ENCODE measurements at regions not wholly inside any gene's neighbourhood (a gene's known extent, or its start where the extent isn't known, plus 50 kb on each side); places are given as distances from the start of the nearest gene placed in this dataset.

DNA sequence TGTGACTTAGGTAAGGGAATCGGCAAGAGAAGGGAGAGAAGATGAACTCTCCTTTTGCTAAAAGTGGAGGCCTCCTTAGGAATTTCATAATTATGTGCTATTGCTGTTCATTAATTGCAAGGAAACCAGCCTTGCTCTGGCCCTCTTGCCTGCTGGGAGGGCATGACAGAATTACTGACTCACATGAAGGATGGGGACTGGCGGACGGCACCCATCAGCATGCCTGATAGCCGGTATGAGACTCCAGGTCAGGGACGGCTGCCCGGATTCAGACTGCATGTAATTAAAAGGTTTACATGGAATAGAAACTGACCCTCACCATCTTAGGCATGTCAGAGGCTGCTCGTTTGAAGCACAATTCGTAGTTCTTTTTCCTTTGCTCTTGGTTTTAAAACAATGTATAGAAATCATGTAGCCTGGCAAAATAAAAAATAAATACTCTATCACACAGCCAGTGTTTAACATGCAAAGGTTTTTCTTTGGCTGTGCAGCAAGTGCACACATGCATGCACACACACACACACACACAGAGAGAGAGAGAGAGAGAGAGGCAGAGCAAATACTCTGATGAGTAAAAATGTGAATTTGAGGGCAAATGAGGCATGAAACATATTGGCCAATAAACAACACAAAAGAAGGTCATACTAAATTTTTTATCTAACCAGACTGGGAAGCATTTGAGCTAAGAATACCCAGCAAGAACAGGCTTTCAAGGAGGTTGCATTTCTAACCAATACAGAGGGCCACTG lies 82.7 kb downstream of the FOXB1 start:
- TF ChIP-seq, protein P1, sequence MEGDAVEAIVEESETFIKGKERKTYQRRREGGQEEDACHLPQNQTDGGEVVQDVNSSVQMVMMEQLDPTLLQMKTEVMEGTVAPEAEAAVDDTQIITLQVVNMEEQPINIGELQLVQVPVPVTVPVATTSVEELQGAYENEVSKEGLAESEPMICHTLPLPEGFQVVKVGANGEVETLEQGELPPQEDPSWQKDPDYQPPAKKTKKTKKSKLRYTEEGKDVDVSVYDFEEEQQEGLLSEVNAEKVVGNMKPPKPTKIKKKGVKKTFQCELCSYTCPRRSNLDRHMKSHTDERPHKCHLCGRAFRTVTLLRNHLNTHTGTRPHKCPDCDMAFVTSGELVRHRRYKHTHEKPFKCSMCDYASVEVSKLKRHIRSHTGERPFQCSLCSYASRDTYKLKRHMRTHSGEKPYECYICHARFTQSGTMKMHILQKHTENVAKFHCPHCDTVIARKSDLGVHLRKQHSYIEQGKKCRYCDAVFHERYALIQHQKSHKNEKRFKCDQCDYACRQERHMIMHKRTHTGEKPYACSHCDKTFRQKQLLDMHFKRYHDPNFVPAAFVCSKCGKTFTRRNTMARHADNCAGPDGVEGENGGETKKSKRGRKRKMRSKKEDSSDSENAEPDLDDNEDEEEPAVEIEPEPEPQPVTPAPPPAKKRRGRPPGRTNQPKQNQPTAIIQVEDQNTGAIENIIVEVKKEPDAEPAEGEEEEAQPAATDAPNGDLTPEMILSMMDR (IDR thresholded peaks at IDR 0.05): no peak
- TF ChIP-seq POLR2A (IDR thresholded peaks at IDR 0.05): no peak
- H3K4me1 ChIP-seq: no peaks in the 10 kb centered on the region
- H3K27me3 ChIP-seq: no peaks in the 10 kb centered on the region
- no peaks in the 10 kb centered on the region for H3K36me3 ChIP-seq
- no peaks in the 10 kb centered on the region for H3K9me3 ChIP-seq
- no peak overlapping the region for H3K27ac ChIP-seq
- H3K4me3 ChIP-seq: no peak overlapping the region
- DNase-seq: no peak

DNA sequence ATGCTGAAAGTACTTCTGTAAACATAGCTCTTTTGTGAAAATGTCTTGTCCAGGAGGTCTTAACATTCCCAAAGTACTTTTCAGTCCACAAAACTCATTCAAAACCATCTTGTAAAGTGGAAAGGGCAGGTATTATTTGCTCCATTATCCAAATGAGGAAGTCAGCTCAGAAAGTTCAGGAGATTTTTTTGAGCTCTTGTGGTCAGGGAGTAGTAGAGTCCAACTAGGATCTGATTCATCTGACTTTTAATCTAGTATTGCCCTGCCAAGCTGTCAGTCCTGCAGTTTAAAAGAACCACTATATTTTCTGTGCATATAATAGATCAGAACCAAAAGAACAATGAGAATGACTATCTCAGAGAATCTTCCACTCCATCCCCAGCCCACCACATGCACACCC lies 83.5 kb downstream of the FOXB1 start:
- H3K27ac ChIP-seq: no peak overlapping the region
- DNase-seq: no peak
- H3K36me3 ChIP-seq: no peaks in the 10 kb centered on the region
- no peak overlapping the region for H3K4me3 ChIP-seq
- H3K27me3 ChIP-seq: no peaks in the 10 kb centered on the region
- no peaks in the 10 kb centered on the region for H3K4me1 ChIP-seq
- no peaks in the 10 kb centered on the region for H3K9me3 ChIP-seq
- TF ChIP-seq, protein P1 (IDR thresholded peaks at IDR 0.05): no peak
- TF ChIP-seq POLR2A (IDR thresholded peaks at IDR 0.05): no peak

DNA sequence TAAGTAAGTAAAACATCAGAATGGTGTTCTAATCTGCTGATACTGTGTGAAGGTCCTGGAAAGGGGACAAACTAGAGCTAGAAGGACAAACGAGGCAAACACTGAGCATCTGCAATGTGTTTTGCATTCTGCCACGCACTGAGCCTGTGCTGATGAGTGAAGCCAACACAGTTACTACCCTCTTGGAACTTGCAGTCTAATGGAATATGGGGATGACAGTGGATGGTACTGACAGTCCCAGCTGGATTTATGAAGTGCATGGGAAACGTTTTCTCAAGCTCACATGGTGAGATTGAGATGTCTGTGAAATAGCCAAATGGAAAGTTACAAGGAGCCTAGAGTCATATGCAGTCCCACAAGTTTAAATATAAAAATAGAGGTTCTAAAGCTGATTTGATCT lies 86.6 kb downstream of the FOXB1 start:
- H3K4me1 ChIP-seq: no peaks in the 10 kb centered on the region
- TF ChIP-seq POLR2A (IDR thresholded peaks at IDR 0.05): no peak
- TF ChIP-seq, protein P1 (IDR thresholded peaks at IDR 0.05): no peak
- no peaks in the 10 kb centered on the region for H3K27me3 ChIP-seq
- DNase-seq: no peak
- H3K9me3 ChIP-seq: no peaks in the 10 kb centered on the region
- H3K36me3 ChIP-seq: no peaks in the 10 kb centered on the region
- no peak overlapping the region for H3K27ac ChIP-seq
- no peak overlapping the region for H3K4me3 ChIP-seq

DNA sequence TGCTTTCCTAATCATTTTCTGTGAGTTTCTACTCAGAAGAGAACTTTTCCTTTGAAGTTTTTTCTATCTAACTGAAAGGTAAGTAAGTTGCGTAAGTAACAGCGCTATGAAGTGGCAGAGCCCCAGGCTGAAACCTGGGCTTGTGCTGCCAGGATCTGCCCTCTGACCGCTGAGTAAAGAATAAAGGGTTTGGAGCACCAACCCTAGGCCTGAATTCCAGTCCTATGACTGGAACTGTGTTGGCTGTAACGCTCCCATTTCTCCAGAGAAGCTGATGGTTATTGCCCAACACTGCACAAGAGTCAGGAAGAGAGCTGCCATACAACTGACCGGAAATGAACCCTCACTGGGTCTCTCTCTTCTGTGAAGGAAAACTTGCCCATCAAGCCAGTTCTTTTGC lies 87.0 kb downstream of the FOXB1 start:
- no peak for TF ChIP-seq POLR2A (IDR thresholded peaks at IDR 0.05)
- TF ChIP-seq, protein P1 (IDR thresholded peaks at IDR 0.05): no peak
- DNase-seq: no peak
- Histone ChIP-seq H3K4me1 (no peaks in the 10 kb centered on the region), H3K36me3 (no peaks in the 10 kb centered on the region), H3K4me3 (no peak overlapping the region), H3K27me3 (no peaks in the 10 kb centered on the region), H3K27ac (no peak overlapping the region), H3K9me3 (no peaks in the 10 kb centered on the region)

DNA sequence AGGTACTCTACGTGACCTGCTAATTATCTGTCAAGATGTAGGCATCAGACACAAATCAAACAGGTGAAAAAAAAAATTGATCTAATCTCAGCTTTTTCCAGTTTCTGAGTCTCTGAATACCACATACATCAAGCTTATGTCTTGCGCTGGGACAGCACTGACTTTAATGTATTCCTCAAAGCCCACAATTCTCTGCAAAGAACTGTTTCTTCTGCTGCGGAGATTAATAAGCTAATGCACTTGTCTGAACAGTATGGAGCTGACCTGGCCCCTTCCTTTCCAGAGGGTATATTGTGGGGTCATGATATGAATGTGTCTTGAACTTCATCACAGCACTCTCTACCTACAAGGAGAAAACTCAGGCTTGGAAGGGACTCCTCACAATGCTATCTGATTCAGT lies 87.8 kb downstream of the FOXB1 start:
- TF ChIP-seq POLR2A (IDR thresholded peaks at IDR 0.05): no peak
- TF ChIP-seq, protein P1 (IDR thresholded peaks at IDR 0.05): no peak
- no peak overlapping the region for H3K27ac ChIP-seq
- H3K27me3 ChIP-seq: no peaks in the 10 kb centered on the region
- no peaks in the 10 kb centered on the region for H3K9me3 ChIP-seq
- DNase-seq: no peak
- H3K4me1 ChIP-seq: no peaks in the 10 kb centered on the region
- no peak overlapping the region for H3K4me3 ChIP-seq
- no peaks in the 10 kb centered on the region for H3K36me3 ChIP-seq
